ENCODE measurements at regions not wholly inside any gene's neighbourhood (a gene's known extent, or its start where the extent isn't known, plus 50 kb on each side); places are given as distances from the start of the nearest gene placed in this dataset.

- Histone ChIP-seq H3K36me3 (ENCODE audit: low read depth, missing control alignments) (no peaks in the 10 kb centered on the region), H3K4me1 (peaks cover 5% of the 10 kb centered on the region), H3K27ac (no peak overlapping the region), H3K9me3 (no peaks in the 10 kb centered on the region), H3K4me3 (no peak overlapping the region), H3K27me3 (no peaks in the 10 kb centered on the region)
- no peak for DNase-seq
- intact Hi-C loops (cut with DNase I; ENCODE audit: low total_unique reads) = loop anchor here (10.0 kb wide), 1 partner anchor 218 kb away; no protein-coding TSS in a partner anchor
- no peak for TF ChIP-seq CTCF (IDR thresholded peaks at IDR 0.05)
- TF ChIP-seq POLR2A (IDR thresholded peaks at IDR 0.05) = no peak
- 44 to 63% methylated on average over 2 of the region's 2 CpGs for WGBS, 2 donors
These were observed 79.7 kb upstream of the FOXP4 start for GRCh38 chr6:41466437-41466990.

GRCh38 chr6:41467061-41467460, 79.1 kb upstream of the FOXP4 start:
- Histone ChIP-seq H3K9me3 (no peaks in the 10 kb centered on the region), H3K27ac (no peak overlapping the region), H3K36me3 (ENCODE audit: low read depth, missing control alignments) (no peaks in the 10 kb centered on the region), H3K27me3 (no peaks in the 10 kb centered on the region), H3K4me3 (no peak overlapping the region), H3K4me1 (peaks cover 5% of the 10 kb centered on the region)
- WGBS, 2 donors = 71 to 76% methylated on average over 10 of the region's 10 CpGs
- DNase-seq = no peak
- TF ChIP-seq POLR2A (IDR thresholded peaks at IDR 0.05) = no peak
- TF ChIP-seq CTCF (IDR thresholded peaks at IDR 0.05) = no peak
- intact Hi-C loops (cut with DNase I; ENCODE audit: low total_unique reads) = loop anchor here (10.0 kb wide), 1 partner anchor 218 kb away; no protein-coding TSS in a partner anchor

GRCh38 chr6:41467627-41468404, 78.4 kb upstream of the FOXP4 start:
- TF ChIP-seq POLR2A (IDR thresholded peaks at IDR 0.05) (no peak), CTCF (IDR thresholded peaks at IDR 0.05) (no peak)
- H3K4me1 ChIP-seq = peaks cover 5% of the 10 kb centered on the region
- no peaks in the 10 kb centered on the region for H3K36me3 ChIP-seq (ENCODE audit: low read depth, missing control alignments)
- H3K27ac ChIP-seq = no peak overlapping the region
- no peaks in the 10 kb centered on the region for H3K27me3 ChIP-seq
- no peak for DNase-seq
- no peak overlapping the region for H3K4me3 ChIP-seq
- no peaks in the 10 kb centered on the region for H3K9me3 ChIP-seq
- intact Hi-C loops (cut with DNase I; ENCODE audit: low total_unique reads) = loop anchor here (10.0 kb wide), 1 partner anchor 217 kb away; no protein-coding TSS in a partner anchor
- WGBS, 2 donors = 80 to 85% methylated on average over 15 to 16 of the region's 16 CpGs

- H3K27ac ChIP-seq = no peak overlapping the region
- no peak for TF ChIP-seq CTCF (IDR thresholded peaks at IDR 0.05)
- no peak for TF ChIP-seq POLR2A (IDR thresholded peaks at IDR 0.05)
- H3K27me3 ChIP-seq = no peaks in the 10 kb centered on the region
- peaks cover 5% of the 10 kb centered on the region for H3K4me1 ChIP-seq
- no peaks in the 10 kb centered on the region for H3K36me3 ChIP-seq (ENCODE audit: low read depth, missing control alignments)
- no peaks in the 10 kb centered on the region for H3K9me3 ChIP-seq
- H3K4me3 ChIP-seq = peak overlapping the region in 1 of 2 donors; percentile 38
- DNase-seq = no peak
- 54 to 57% methylated on average over 16 to 20 of the region's 20 CpGs for WGBS, 2 donors
- intact Hi-C loops (cut with DNase I; ENCODE audit: low total_unique reads) = loop anchor here (10.0 kb wide), 1 partner anchor 215 kb away; no protein-coding TSS in a partner anchor
These were observed 76.8 kb upstream of the FOXP4 start for GRCh38 chr6:41469156-41470028.
